C4-2B (cell line): ENCODE measurements at regions not wholly inside any gene's neighbourhood (a gene's known extent, or its start where the extent isn't known, plus 50 kb on each side); places are given as distances from the start of the nearest gene placed in this dataset.
"Not testable (repeated sequence)": the region's sequence is repeated elsewhere in the genome, so short reads cannot be mapped to it uniquely, and the experiment has no call there.

Source experiments
- H3K27ac ChIP-seq: fragments of 450-650 bp; 2 replicates; pipeline ENCODE4 v1.5.1; 2017
- ZFX ChIP-seq: fragments of 450-650 bp; IDR thresholded peaks from 2 replicates; pipeline ENCODE4 v1.6.1; 2017
- TF ChIP-seq, protein P1 (sequence below): fragments of 450-650 bp; conservative IDR thresholded peaks from 2 replicates; pipeline ENCODE4 v1.5.1; 2017; ENCODE audit warnings: mild to moderate bottlenecking

DNA sequence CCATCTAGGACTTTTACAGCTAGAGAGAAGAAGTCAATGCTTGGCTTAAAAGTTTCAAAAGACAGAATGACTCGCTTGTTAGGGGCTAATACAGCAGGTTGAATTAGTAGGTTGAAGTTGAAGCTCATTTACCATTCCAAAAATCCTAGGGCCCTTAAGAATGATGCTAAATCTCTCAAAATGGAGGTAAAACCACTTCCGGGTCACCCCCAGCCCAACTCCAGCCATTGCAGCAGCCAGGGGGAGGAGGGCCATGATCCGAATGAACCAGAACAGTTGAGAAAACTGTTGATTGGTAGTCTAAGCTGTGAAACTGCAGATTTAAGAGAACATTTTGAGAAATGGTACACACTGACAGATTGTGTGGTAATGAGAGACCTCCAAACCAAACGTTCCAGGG, 245.4 kb downstream of the HNRNPD start:
- TF ChIP-seq, protein P1, sequence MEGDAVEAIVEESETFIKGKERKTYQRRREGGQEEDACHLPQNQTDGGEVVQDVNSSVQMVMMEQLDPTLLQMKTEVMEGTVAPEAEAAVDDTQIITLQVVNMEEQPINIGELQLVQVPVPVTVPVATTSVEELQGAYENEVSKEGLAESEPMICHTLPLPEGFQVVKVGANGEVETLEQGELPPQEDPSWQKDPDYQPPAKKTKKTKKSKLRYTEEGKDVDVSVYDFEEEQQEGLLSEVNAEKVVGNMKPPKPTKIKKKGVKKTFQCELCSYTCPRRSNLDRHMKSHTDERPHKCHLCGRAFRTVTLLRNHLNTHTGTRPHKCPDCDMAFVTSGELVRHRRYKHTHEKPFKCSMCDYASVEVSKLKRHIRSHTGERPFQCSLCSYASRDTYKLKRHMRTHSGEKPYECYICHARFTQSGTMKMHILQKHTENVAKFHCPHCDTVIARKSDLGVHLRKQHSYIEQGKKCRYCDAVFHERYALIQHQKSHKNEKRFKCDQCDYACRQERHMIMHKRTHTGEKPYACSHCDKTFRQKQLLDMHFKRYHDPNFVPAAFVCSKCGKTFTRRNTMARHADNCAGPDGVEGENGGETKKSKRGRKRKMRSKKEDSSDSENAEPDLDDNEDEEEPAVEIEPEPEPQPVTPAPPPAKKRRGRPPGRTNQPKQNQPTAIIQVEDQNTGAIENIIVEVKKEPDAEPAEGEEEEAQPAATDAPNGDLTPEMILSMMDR: no peak
- no peak for TF ChIP-seq ZFX
- H3K27ac ChIP-seq: no peak overlapping the region

DNA sequence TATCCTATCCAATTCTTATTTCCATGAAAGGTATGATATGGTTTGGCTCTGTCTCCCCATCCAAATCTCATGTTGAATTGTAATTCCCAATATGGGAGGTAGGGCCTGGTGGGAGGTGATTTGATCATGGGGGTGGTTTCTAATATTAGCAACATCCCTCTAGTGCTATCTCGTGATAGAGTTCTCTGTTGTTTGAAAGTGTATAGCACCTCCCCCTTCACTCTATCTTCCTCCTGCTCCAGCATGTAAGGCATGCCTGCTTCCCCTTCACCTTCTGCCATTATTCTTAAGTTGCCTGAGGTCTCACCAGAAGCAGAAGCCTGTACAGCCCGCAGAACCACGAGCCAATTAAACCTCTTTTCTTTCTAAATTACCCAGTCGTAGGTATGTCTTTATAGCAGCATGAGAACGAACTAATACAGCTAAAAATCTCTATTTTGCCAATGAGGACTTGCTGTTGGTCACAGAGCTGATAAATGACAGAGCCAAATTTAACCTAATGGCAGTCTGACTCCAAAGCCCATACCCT, 247.2 kb downstream of the HNRNPD start:
- TF ChIP-seq, protein P1: no peak
- no peak for TF ChIP-seq ZFX
- no peak overlapping the region for H3K27ac ChIP-seq

DNA sequence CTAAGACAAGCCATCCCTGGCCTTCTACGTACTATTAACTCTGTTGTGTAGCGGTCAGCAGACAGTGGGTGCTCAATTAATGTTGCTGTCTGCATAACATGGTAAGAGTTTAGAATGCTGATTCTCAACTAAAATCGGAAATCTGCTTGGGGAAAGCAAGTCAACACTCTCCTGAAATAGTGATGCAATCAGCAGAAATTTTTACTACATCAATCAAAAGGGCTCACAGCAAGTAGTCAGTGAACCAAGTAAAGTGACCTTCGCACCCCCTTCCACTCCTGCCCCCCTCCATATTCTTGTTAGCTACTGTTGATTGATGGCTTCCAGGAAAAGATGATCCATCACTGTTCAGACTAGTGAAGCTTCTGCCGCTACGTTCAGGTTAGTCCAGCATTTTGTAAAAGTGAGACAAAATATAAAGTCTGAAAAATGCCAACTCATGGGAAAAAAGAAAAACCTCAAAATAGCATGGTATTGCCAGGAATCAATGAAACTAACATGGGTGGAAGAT, 247.9 kb downstream of the HNRNPD start:
- H3K27ac ChIP-seq: no peak overlapping the region
- TF ChIP-seq ZFX: no peak
- TF ChIP-seq, protein P1: no peak

DNA sequence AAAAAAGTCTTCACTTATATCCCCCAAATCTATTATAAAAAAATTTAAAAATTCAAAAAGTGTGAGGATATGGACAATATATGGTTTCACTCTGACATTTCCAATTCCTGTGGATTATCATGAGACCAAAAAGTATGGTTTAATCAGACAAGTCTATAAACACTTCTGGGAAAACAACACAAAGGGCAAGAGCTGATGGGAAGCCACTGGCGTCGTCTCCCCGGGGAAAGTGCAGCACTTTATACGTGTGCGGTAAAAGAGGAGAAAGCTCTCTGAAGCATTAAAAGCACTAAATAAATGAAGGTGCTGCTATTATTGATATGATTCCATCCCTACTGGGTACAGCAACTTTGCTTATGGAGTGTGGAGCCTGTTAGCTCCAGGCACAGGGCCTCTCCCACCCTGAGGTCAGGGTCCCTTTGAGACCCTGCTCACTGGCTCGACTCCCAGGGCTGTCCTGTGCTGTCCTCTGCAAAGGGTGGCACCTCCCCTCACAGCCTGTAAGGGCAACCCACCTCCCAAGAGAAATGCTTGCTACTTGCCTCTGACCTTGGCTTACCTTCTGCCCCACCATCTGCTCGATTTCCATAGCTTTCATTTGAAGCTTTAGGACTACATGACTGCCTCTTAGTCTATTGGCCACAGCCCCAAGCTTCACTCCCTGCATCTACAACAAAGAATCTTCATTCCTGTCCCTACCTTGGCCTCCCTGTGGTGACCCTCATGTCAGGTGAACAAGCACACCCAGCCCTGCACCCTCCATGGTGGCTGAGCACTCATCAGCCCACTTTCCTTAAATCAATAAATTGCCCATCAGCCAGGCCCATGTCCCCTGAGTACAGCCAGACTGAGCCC, 248.6 kb downstream of the HNRNPD start:
- no peak overlapping the region for H3K27ac ChIP-seq
- TF ChIP-seq, protein P1: no peak
- no peak for TF ChIP-seq ZFX

DNA sequence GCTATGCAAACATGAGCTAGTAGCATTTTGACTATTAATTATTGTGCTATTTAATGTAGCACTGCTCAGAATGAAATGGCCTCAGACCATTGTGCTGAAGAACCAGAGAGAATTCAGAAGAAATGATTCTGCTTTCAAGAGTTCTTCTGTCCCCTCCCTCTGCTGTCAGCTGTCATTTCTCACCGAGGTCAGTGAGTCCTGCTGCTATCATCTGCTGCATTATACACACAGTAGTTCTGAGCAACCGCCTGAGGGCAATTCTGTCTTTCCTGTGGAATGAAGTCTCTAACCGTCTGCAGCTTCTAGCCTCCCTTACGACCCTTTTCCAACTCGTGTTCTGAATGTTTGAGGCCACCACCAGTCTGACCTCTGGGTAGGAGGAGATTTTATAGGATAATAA, 249.4 kb downstream of the HNRNPD start:
- no peak overlapping the region for H3K27ac ChIP-seq

DNA sequence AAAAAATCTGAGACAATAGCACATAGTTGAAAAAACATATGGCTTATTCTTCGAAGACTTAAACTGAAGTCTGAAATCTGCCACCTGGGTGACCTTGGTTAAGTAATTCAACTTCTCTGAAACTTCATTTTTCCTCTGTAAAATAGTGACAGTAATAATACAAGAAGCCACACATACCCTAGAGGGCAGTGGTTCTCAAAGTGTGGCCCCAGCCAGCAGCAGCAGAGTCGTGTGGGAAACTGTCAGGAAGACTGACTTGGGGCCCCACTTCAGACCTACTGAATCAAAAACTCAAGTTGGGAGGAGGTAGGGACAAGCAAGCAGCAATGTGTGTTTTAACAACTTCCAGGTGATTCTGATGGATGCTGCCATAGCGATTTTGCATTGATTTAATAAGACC, 249.9 kb downstream of the HNRNPD start:
- no peak overlapping the region for H3K27ac ChIP-seq
- no peak for TF ChIP-seq ZFX
- TF ChIP-seq, protein P1: no peak

More for the DNA sequence above, 249.4 kb downstream of the HNRNPD start:
- TF ChIP-seq ZFX: no peak
- TF ChIP-seq, protein P1: no peak

DNA sequence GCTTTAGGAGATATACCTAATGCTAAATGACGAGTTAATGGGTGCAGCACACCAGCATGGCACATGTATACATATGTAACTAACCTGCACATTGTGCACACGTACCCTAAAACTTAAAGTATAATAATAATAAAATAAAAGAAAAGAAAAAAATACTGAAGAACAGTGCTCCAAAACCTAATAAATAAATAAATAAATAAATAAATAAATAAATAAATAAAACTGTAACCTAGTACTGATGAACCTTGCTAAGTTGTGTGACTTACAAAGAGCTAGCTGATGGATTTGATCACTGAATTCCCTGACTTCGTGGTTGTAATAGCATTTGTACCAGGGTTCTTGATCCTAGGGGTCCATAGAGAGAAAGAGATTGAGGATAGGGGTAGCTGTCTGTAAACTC, 258.6 kb downstream of the HNRNPD start:
- not testable (repeated sequence) for H3K27ac ChIP-seq
